SK-N-SH (cell line): ENCODE measurements at regions not wholly inside any gene's neighbourhood (a gene's known extent, or its start where the extent isn't known, plus 50 kb on each side); places are given as distances from the start of the nearest gene placed in this dataset.

Source experiments
- CTCF ChIA-PET: fragments of 300-600, 350-600 bp; formaldehyde crosslinking; extraction: SDS; loops from one replicate; lab custom pipeline; 2021; lab: Yijun Ruan, JAX
- POLR2A ChIA-PET: fragments of 350-600 bp; sonication (Branson Sonifier 250); formaldehyde crosslinking; extraction: SDS; loops from one replicate; lab custom pipeline; 2020; ENCODE audit warnings: antibody characterized with exemption, inconsistent platforms; lab: Yijun Ruan, JAX
- DNase-seq: peaks from one replicate; pipeline ENCODE4 v3.0.0; 2012
- H2AFZ ChIP-seq: fragments of 200-600 bp; sonication (generic); 2 replicates; pipeline ENCODE4 v1.8.1; 2016; ENCODE audit warnings: antibody characterized with exemption, mild to moderate bottlenecking, low read depth
- H3F3A ChIP-seq: fragments of 200-600 bp; sonication (generic); replicated peaks from 2 replicates; pipeline ENCODE3; 2016; ENCODE audit warnings: antibody characterized with exemption, mild to moderate bottlenecking; ENCODE audit not compliant: insufficient read depth
- H3K27ac ChIP-seq, 2 experiments: fragments of 200-500 bp in 1 of 2; fragments of 200-600 bp in 1 of 2; sonication (Bioruptor generic) in 1 of 2; sonication (generic), shearing (Covaris generic) in 1 of 2; 2 replicates each; pipeline versions ENCODE4 v1.5.1 to v1.6.1; 2014 to 2016; ENCODE audit warnings: low read depth in 2 of 2, inconsistent platforms in 1 of 2, low read length in 1 of 2, mild to moderate bottlenecking in 1 of 2, mixed read lengths in 1 of 2
- H3K27me3 ChIP-seq: fragments of 200-600 bp; sonication (generic), shearing (Covaris generic); 2 replicates; pipeline ENCODE4 v1.6.1; 2016; ENCODE audit warnings: mixed run types; ENCODE audit not compliant: insufficient read depth
- H3K36me3 ChIP-seq, 2 experiments: fragments of 200-500 bp in 1 of 2; fragments of 200-600 bp in 1 of 2; sonication (Bioruptor generic) in 1 of 2; sonication (generic) in 1 of 2; replicated peaks in 1 of 2; 2 replicates each; pipeline versions ENCODE3 to v1.5.1; 2014 to 2016; ENCODE audit warnings: low read length in 1 of 2, mild to moderate bottlenecking in 1 of 2; ENCODE audit not compliant: insufficient read depth in 2 of 2, control insufficient read depth in 1 of 2
- H3K4me1 ChIP-seq, 2 experiments: fragments of 200-500 bp in 1 of 2; fragments of 200-600 bp in 1 of 2; sonication (Bioruptor generic) in 1 of 2; sonication (generic), shearing (Covaris generic) in 1 of 2; 2 replicates each; pipeline versions ENCODE4 v1.5.1 to v1.6.1; 2014 to 2016; ENCODE audit warnings: low read depth in 1 of 2, low read length in 1 of 2, mixed run types in 1 of 2; ENCODE audit not compliant: insufficient read depth in 2 of 2, control insufficient read depth in 1 of 2
- H3K4me2 ChIP-seq: fragments of 200-600 bp; sonication (generic), shearing (Covaris generic); 2 replicates; pipeline ENCODE4 v1.6.1; 2017; ENCODE audit warnings: mixed run types
- H3K4me3 ChIP-seq, 2 experiments: fragments of 200-500 bp in 1 of 2; fragments of 200-600 bp in 1 of 2; sonication (Bioruptor generic) in 1 of 2; sonication (generic), shearing (Covaris generic) in 1 of 2; 2 replicates each; pipeline versions ENCODE4 v1.5.1 to v1.8.1; 2014 to 2016; ENCODE audit warnings: low read depth in 2 of 2, inconsistent platforms in 1 of 2, low read length in 1 of 2, mild to moderate bottlenecking in 1 of 2, mixed read lengths in 1 of 2, moderate library complexity in 1 of 2
- H3K79me2 ChIP-seq: fragments of 200-600 bp; sonication (generic); 2 replicates; pipeline ENCODE4 v1.8.1; 2017; ENCODE audit warnings: mild to moderate bottlenecking; ENCODE audit not compliant: insufficient read depth
- H3K9ac ChIP-seq: fragments of 200-600 bp; sonication (generic); 2 replicates; pipeline ENCODE4 v1.6.1; 2017; ENCODE audit warnings: mixed run types
- H3K9me2 ChIP-seq: fragments of 200-600 bp; sonication (generic); 2 replicates; pipeline ENCODE4 v1.6.1; 2017; ENCODE audit warnings: mixed run types
- H3K9me3 ChIP-seq: fragments of 200-600 bp; sonication (generic); 2 replicates; pipeline ENCODE4 v1.6.1; 2017; ENCODE audit warnings: mixed run types, mild to moderate bottlenecking, moderate library complexity
- H4K20me1 ChIP-seq: fragments of 200-600 bp; sonication (generic); 2 replicates; pipeline ENCODE4 v1.6.1; 2017; ENCODE audit warnings: mild to moderate bottlenecking, mixed run types; ENCODE audit not compliant: insufficient read depth
- FOSL2 ChIP-seq: IDR thresholded peaks from 2 replicates; pipeline ENCODE4 v1.4.0; 2012; ENCODE audit warnings: low read depth, mild to moderate bottlenecking, moderate library complexity, borderline replicate concordance
- FOXJ3 ChIP-seq: sonication (generic); formaldehyde crosslinking; IDR thresholded peaks from 2 replicates; pipeline ENCODE4 v1.5.1; 2020; ENCODE audit warnings: mild to moderate bottlenecking, missing genetic modification reagents
- GABPA ChIP-seq: IDR thresholded peaks from 2 replicates; pipeline ENCODE4 v1.4.0; 2012; ENCODE audit warnings: low read depth, mild to moderate bottlenecking
- MXI1 ChIP-seq: IDR thresholded peaks from 2 replicates; pipeline ENCODE4 v1.6.1; 2012; ENCODE audit warnings: mild to moderate bottlenecking, low read depth, low read length, improper control_type of control experiment
- NFIC ChIP-seq: IDR thresholded peaks from 2 replicates; pipeline ENCODE4 v1.4.0; 2012; ENCODE audit warnings: borderline replicate concordance
- RCOR1 ChIP-seq: fragments of 150-350 bp; IDR thresholded peaks from 2 replicates; pipeline ENCODE4 v1.6.1; 2017; ENCODE audit warnings: antibody characterized with exemption, low read length
- SIN3A ChIP-seq: IDR thresholded peaks from 2 replicates; pipeline ENCODE4 v1.6.1; 2012; ENCODE audit warnings: low read depth, mild to moderate bottlenecking, low read length, moderate library complexity, borderline replicate concordance
- TAF1 ChIP-seq: IDR thresholded peaks from 2 replicates; pipeline ENCODE4 v1.6.1; 2012; ENCODE audit warnings: low read depth, mild to moderate bottlenecking, low read length, moderate library complexity, borderline replicate concordance
- TCF12 ChIP-seq: IDR thresholded peaks from 2 replicates; pipeline ENCODE4 v1.4.0; 2012
- WGBS: methylation state at CpG from one replicate; pipeline ENCODE4 v1.1.6; 2017; ENCODE audit warnings: low lambda C conversion rate; 5-methylcytosine and 5-hydroxymethylcytosine counted together
- TF ChIP-seq, protein P1 (sequence below): fragments of 150-350 bp; IDR thresholded peaks from 2 replicates; pipeline ENCODE4 v1.6.1; 2016; ENCODE audit warnings: mild to moderate bottlenecking, low read depth, low read length
- TF ChIP-seq, protein P2 (sequence below): IDR thresholded peaks from 2 replicates; pipeline ENCODE4 v1.4.0; 2012; ENCODE audit warnings: low read depth, borderline replicate concordance
- TF ChIP-seq, protein P3 (sequence below): IDR thresholded peaks from 2 replicates; pipeline ENCODE4 v1.4.0; 2012; ENCODE audit warnings: low read depth
- TF ChIP-seq, protein P4 (sequence below): IDR thresholded peaks from 2 replicates; pipeline ENCODE4 v1.6.1; 2012; ENCODE audit warnings: mild to moderate bottlenecking, low read depth, low read length, moderate library complexity
- TF ChIP-seq, protein P5 (sequence below): IDR thresholded peaks from 2 replicates; pipeline ENCODE4; 2012

DNA sequence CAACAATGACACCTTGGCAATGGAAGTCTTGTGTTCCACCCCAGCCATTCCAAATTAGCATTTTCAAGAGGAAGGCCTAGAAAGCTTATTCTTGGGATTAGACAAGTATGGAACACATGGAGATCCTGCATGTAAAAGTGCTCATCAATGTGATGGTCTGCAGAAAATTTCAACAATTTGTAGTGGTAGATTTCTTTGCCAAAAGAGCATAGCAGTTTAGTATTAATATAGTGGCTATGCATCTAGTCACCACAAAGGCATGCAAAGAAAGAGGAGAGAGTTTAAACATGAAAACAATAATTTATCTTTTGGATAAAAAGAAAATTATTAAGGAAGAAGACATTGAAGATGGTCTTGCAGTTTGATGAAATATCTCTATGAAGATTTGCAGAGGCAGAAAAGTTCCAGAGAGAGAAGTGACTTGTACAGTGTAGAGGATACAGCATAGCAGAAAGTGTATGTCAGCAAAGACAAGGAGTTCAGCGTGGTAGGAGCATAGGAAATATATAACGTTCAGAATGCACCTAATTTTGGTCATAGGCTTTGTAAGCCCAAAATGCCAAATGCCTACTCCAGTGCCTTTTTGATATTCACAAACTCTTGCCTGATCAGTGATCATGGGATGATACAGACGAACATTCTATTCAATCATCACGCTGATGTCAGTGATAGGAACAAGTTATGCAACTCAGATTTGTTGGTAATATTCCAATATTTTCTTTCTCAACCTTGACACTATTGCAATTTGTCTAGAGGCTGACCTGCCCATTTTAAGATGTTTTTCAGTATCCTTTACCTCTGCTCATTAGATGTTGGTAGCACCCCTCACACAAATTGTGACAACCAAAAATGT lies 727.9 kb upstream of the SOX9 start (continued):
- TF ChIP-seq, protein P1, sequence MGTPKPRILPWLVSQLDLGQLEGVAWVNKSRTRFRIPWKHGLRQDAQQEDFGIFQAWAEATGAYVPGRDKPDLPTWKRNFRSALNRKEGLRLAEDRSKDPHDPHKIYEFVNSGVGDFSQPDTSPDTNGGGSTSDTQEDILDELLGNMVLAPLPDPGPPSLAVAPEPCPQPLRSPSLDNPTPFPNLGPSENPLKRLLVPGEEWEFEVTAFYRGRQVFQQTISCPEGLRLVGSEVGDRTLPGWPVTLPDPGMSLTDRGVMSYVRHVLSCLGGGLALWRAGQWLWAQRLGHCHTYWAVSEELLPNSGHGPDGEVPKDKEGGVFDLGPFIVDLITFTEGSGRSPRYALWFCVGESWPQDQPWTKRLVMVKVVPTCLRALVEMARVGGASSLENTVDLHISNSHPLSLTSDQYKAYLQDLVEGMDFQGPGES, result no peak
- TF ChIP-seq TAF1 (no peak), FOSL2 (peak; percentile 58; the same call in 1 of the 2 replicates), NFIC (peak; percentile 86), GABPA (no peak), FOXJ3 (no peak), MXI1 (no peak), SIN3A (no peak)
- TF ChIP-seq, protein P2, sequence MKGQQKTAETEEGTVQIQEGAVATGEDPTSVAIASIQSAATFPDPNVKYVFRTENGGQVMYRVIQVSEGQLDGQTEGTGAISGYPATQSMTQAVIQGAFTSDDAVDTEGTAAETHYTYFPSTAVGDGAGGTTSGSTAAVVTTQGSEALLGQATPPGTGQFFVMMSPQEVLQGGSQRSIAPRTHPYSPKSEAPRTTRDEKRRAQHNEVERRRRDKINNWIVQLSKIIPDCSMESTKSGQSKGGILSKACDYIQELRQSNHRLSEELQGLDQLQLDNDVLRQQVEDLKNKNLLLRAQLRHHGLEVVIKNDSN, result no peak
- TF ChIP-seq, protein P3, sequence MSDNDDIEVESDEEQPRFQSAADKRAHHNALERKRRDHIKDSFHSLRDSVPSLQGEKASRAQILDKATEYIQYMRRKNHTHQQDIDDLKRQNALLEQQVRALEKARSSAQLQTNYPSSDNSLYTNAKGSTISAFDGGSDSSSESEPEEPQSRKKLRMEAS, result peak; percentile 46; the same call in 1 of the 2 replicates
- TF ChIP-seq, protein P4, sequence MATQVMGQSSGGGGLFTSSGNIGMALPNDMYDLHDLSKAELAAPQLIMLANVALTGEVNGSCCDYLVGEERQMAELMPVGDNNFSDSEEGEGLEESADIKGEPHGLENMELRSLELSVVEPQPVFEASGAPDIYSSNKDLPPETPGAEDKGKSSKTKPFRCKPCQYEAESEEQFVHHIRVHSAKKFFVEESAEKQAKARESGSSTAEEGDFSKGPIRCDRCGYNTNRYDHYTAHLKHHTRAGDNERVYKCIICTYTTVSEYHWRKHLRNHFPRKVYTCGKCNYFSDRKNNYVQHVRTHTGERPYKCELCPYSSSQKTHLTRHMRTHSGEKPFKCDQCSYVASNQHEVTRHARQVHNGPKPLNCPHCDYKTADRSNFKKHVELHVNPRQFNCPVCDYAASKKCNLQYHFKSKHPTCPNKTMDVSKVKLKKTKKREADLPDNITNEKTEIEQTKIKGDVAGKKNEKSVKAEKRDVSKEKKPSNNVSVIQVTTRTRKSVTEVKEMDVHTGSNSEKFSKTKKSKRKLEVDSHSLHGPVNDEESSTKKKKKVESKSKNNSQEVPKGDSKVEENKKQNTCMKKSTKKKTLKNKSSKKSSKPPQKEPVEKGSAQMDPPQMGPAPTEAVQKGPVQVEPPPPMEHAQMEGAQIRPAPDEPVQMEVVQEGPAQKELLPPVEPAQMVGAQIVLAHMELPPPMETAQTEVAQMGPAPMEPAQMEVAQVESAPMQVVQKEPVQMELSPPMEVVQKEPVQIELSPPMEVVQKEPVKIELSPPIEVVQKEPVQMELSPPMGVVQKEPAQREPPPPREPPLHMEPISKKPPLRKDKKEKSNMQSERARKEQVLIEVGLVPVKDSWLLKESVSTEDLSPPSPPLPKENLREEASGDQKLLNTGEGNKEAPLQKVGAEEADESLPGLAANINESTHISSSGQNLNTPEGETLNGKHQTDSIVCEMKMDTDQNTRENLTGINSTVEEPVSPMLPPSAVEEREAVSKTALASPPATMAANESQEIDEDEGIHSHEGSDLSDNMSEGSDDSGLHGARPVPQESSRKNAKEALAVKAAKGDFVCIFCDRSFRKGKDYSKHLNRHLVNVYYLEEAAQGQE, result no peak
- TF ChIP-seq, protein P5, sequence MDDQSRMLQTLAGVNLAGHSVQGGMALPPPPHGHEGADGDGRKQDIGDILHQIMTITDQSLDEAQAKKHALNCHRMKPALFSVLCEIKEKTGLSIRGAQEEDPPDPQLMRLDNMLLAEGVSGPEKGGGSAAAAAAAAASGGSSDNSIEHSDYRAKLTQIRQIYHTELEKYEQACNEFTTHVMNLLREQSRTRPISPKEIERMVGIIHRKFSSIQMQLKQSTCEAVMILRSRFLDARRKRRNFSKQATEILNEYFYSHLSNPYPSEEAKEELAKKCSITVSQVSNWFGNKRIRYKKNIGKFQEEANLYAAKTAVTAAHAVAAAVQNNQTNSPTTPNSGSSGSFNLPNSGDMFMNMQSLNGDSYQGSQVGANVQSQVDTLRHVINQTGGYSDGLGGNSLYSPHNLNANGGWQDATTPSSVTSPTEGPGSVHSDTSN, result peak; percentile 60; the same call in 1 of the 2 replicates

DNA sequence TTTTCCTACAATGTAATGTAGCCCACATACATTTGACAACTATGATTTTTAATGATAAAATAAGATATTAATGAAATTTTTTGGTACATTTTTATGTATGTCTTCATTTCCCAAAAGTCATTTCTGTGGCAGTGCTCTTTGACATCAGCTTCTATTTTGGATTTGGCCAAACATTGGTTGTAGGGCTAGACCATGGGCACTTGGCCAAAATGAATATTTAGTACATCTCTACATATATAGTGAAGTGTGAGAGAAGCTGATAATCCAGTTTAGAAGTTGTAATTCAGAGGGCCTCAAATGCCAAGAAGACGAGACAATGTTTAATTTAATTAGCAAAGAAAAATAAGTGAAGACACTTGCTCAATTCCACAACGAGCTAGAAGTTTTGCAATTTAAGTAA lies 724.9 kb upstream of the SOX9 start:
- ChIA-PET CTCF (interaction anchor here (1.0 to 1.2 kb wide), 2 partner anchors 11 to 25 kb away, joined by 3 read pairs; no protein-coding TSS in a partner anchor), POLR2A (no interaction called here)
- H4K20me1 ChIP-seq, result no peaks in the 10 kb centered on the region

More for the DNA sequence above, 724.9 kb upstream of the SOX9 start:
- 75% methylated on average over 2 of the region's 2 CpGs for WGBS
- no peaks in the 10 kb centered on the region for H3K4me1 ChIP-seq
- no peak overlapping the region for H3K4me2 ChIP-seq
- TF ChIP-seq TCF12, result no peak
- TF ChIP-seq NFIC, result no peak
- no peak for TF ChIP-seq RCOR1
- no peak overlapping the region for H3K9ac ChIP-seq
- no peaks in the 10 kb centered on the region for H3K79me2 ChIP-seq
- no peak overlapping the region for H3K27ac ChIP-seq
- H3K9me2 ChIP-seq, result no peaks in the 10 kb centered on the region
- H3K36me3 ChIP-seq, result no peaks in the 10 kb centered on the region
- no peaks in the 10 kb centered on the region for H3K9me3 ChIP-seq
- peaks cover 5% of the 10 kb centered on the region for H3F3A ChIP-seq
- DNase-seq, result no peak
- H3K4me3 ChIP-seq, result no peak overlapping the region
- H2AFZ ChIP-seq, result no peak overlapping the region
- no peaks in the 10 kb centered on the region for H3K27me3 ChIP-seq
